Liver (tissue), 8 donors: ENCODE measurements at regions not wholly inside any gene's neighbourhood (a gene's known extent, or its start where the extent isn't known, plus 50 kb on each side); places are given as distances from the start of the nearest gene placed in this dataset.

ENCODE experiments used
- DNase-seq: peaks from one replicate; pipeline ENCODE4 v3.0.0-alpha.2; 2017; ENCODE audit warnings: low spot score
- H3K27ac ChIP-seq, 2 donors: one replicate each; pipeline ENCODE4 v1.7.0; 2013; ENCODE audit warnings: inconsistent platforms in 2 of 2, low read length in 2 of 2, control low read depth in 1 of 2, low read depth in 1 of 2, mild to moderate bottlenecking in 1 of 2
- H3K27me3 ChIP-seq, 4 donors: one replicate each; pipeline versions ENCODE4 v1.6.1 to v1.7.0; 2013; ENCODE audit warnings: low read length in 3 of 4, inconsistent platforms in 1 of 4, mild to moderate bottlenecking in 1 of 4, moderate library complexity in 1 of 4; ENCODE audit not compliant: control insufficient read depth in 4 of 4, insufficient read depth in 4 of 4
- H3K36me3 ChIP-seq, 4 donors: one replicate each; pipeline versions ENCODE4 v1.6.1 to v1.7.0; 2013; ENCODE audit warnings: low read length in 3 of 4, mild to moderate bottlenecking in 3 of 4, low read depth in 1 of 4, moderate library complexity in 1 of 4; ENCODE audit not compliant: control insufficient read depth in 4 of 4, insufficient read depth in 3 of 4
- H3K4me1 ChIP-seq, 4 donors: one replicate each; pipeline versions ENCODE4 v1.6.1 to v1.7.0; 2013; ENCODE audit warnings: low read length in 3 of 4, mild to moderate bottlenecking in 3 of 4, moderate library complexity in 1 of 4; ENCODE audit not compliant: control insufficient read depth in 4 of 4, insufficient read depth in 4 of 4
- H3K4me3 ChIP-seq, 3 donors: one replicate each; pipeline versions ENCODE4 v1.6.1 to v1.7.0; 2013; ENCODE audit warnings: low read length in 3 of 3, control low read depth in 1 of 3, low read depth in 1 of 3, mild to moderate bottlenecking in 1 of 3
- H3K9ac ChIP-seq, 2 donors: one replicate each; pipeline ENCODE4 v1.7.0; 2013; ENCODE audit warnings: low read length in 2 of 2, mild to moderate bottlenecking in 2 of 2, moderate library complexity in 2 of 2, control low read depth in 1 of 2, low read depth in 1 of 2
- H3K9me3 ChIP-seq, 4 donors: one replicate each; pipeline versions ENCODE4 v1.6.1 to v1.7.0; 2013; ENCODE audit warnings: low read length in 3 of 4; ENCODE audit not compliant: control insufficient read depth in 4 of 4
- EGR1 ChIP-seq, 2 donors: IDR thresholded peaks; 2 replicates each; pipeline ENCODE4 v1.6.1; 2016 to 2018; ENCODE audit warnings: antibody characterized with exemption in 2 of 2, low read depth in 2 of 2
- FOXA1 ChIP-seq: IDR thresholded peaks from 2 replicates; pipeline ENCODE4 v1.6.1; 2016; ENCODE audit warnings: antibody characterized with exemption
- FOXA2 ChIP-seq: IDR thresholded peaks from 2 replicates; pipeline ENCODE4 v1.6.1; 2016; ENCODE audit warnings: antibody characterized with exemption
- GABPA ChIP-seq, 2 donors: IDR thresholded peaks in 1 of 2; conservative IDR thresholded peaks in 1 of 2; 2 replicates each; pipeline ENCODE4 v1.6.1; 2016; ENCODE audit warnings: antibody characterized with exemption in 2 of 2, mild to moderate bottlenecking in 1 of 2, moderate library complexity in 1 of 2
- HNF4A ChIP-seq, 2 donors: conservative IDR thresholded peaks; 2 replicates each; pipeline ENCODE4 v1.6.1; 2016; ENCODE audit warnings: antibody characterized with exemption in 2 of 2, mild to moderate bottlenecking in 2 of 2
- HNF4G ChIP-seq: IDR thresholded peaks from 2 replicates; pipeline ENCODE4 v1.6.1; 2016; ENCODE audit warnings: antibody characterized with exemption
- JUND ChIP-seq, 2 donors: IDR thresholded peaks; 2 replicates each; pipeline ENCODE4 v1.6.1; 2016; ENCODE audit warnings: antibody characterized with exemption in 2 of 2
- NR2F2 ChIP-seq: IDR thresholded peaks from 2 replicates; pipeline ENCODE4 v1.6.1; 2016; ENCODE audit warnings: antibody characterized with exemption
- RAD21 ChIP-seq, 2 donors: IDR thresholded peaks; 2 replicates each; pipeline ENCODE4 v1.6.1; 2016; ENCODE audit warnings: antibody characterized with exemption in 2 of 2, mild to moderate bottlenecking in 2 of 2
- RXRA ChIP-seq, 2 donors: IDR thresholded peaks; 2 replicates each; pipeline ENCODE4 v1.6.1; 2017 to 2018; ENCODE audit warnings: antibody characterized with exemption in 2 of 2, mild to moderate bottlenecking in 1 of 2
- TAF1 ChIP-seq: conservative IDR thresholded peaks from 2 replicates; pipeline ENCODE4 v1.6.1; 2016; ENCODE audit warnings: antibody characterized with exemption, mild to moderate bottlenecking
- YY1 ChIP-seq: IDR thresholded peaks from 2 replicates; pipeline ENCODE4 v1.6.1; 2016; ENCODE audit warnings: antibody characterized with exemption, mild to moderate bottlenecking
- WGBS: extraction: QIAGEN DNeasy Blood & Tissue Kit; methylation state at CpG from one replicate; pipeline ENCODE4 v1.1.7; 2013; 5-methylcytosine and 5-hydroxymethylcytosine counted together
- TF ChIP-seq, protein P1 (sequence below): IDR thresholded peaks from 2 replicates; pipeline ENCODE4 v1.6.1; 2016; ENCODE audit warnings: antibody characterized with exemption, mild to moderate bottlenecking
- TF ChIP-seq, protein P2 (sequence below): IDR thresholded peaks from 2 replicates; pipeline ENCODE4 v1.6.1; 2016; ENCODE audit warnings: antibody characterized with exemption
- TF ChIP-seq, protein P3 (sequence below): fragments of 150-350 bp; IDR thresholded peaks from 2 replicates; pipeline ENCODE4 v1.5.1; 2017; ENCODE audit warnings: improper control_type of control experiment, low read depth, low read length; ENCODE audit not compliant: missing input control
- donor health status: healthy.
- donor health status: healthy.
- donor health status: healthy.
- donor health status: healthy.
- donor health status: healthy.

DNA sequence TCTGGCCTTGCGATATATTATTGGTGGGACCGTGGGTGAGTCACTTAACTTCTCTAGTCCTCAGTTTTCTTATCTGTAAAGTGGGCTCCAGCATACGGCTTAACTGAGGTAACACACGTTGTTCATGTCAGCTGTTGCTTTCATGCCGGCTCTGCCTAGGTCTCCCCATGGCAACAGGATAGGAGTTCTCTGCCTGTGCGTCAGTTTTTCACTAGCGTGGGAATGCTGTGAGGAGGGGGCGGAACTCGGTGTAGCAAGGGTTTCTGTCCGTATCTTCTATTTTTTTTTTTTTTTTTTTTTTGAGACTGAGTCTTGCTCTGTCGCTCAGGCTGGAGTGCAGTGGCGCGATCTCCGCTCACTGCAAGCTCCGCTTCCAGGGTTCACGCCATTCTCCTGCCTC, 758.5 kb upstream of the RBFOX1 start:
- no peaks in the 10 kb centered on the region for H3K9me3 ChIP-seq
- H3K36me3 ChIP-seq, result no peaks in the 10 kb centered on the region
- WGBS, result 87% methylated on average over 16 of the region's 16 CpGs
- no peak for DNase-seq
- no peak for TF ChIP-seq JUND (IDR thresholded peaks at IDR 0.05)
- no peak for TF ChIP-seq RXRA (IDR thresholded peaks at IDR 0.05)
- TF ChIP-seq TAF1, result no peak
- no peak for TF ChIP-seq HNF4A (conservative IDR thresholded peaks at IDR 0.05)
- TF ChIP-seq, protein P1, sequence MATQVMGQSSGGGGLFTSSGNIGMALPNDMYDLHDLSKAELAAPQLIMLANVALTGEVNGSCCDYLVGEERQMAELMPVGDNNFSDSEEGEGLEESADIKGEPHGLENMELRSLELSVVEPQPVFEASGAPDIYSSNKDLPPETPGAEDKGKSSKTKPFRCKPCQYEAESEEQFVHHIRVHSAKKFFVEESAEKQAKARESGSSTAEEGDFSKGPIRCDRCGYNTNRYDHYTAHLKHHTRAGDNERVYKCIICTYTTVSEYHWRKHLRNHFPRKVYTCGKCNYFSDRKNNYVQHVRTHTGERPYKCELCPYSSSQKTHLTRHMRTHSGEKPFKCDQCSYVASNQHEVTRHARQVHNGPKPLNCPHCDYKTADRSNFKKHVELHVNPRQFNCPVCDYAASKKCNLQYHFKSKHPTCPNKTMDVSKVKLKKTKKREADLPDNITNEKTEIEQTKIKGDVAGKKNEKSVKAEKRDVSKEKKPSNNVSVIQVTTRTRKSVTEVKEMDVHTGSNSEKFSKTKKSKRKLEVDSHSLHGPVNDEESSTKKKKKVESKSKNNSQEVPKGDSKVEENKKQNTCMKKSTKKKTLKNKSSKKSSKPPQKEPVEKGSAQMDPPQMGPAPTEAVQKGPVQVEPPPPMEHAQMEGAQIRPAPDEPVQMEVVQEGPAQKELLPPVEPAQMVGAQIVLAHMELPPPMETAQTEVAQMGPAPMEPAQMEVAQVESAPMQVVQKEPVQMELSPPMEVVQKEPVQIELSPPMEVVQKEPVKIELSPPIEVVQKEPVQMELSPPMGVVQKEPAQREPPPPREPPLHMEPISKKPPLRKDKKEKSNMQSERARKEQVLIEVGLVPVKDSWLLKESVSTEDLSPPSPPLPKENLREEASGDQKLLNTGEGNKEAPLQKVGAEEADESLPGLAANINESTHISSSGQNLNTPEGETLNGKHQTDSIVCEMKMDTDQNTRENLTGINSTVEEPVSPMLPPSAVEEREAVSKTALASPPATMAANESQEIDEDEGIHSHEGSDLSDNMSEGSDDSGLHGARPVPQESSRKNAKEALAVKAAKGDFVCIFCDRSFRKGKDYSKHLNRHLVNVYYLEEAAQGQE, result no peak
- TF ChIP-seq FOXA1, result no peak
- TF ChIP-seq GABPA (IDR thresholded peaks at IDR 0.05 in 1 of 2, conservative IDR thresholded peaks at IDR 0.05 in 1 of 2), result no peak
- TF ChIP-seq EGR1 (IDR thresholded peaks at IDR 0.05; ENCODE audit: low read depth in 2 of 2), result no peak
- no peak for TF ChIP-seq NR2F2
- H3K4me3 ChIP-seq, result no peak overlapping the region
- H3K27ac ChIP-seq, result no peak overlapping the region
- H3K27me3 ChIP-seq, result peaks cover 0 to 4% (median 0%) of the 10 kb centered on the region in 4 donors
- no peak overlapping the region for H3K9ac ChIP-seq
- no peaks in the 10 kb centered on the region for H3K4me1 ChIP-seq

DNA sequence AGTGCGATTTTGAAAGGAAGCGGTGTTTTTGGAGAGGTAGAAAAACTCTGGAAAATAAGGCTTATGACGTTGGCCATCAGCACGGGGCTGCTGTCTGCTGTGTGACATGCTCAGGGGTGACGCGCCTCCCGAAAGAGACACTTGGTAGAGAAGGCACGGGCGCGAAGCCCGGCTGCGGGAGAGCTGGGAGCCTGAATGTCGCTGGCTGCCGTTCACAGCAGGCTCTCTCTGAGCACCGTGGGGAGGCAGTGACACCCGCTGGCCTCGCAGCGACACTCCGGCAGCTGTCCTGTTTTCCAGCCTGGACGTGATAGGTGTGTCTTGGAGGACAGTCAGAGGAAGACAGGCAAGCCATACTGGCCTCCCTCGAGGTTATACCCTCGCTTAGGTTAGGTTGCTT, 759.1 kb upstream of the RBFOX1 start:
- H3K27me3 ChIP-seq, result peaks cover 0 to 4% (median 0%) of the 10 kb centered on the region in 4 donors
- no peaks in the 10 kb centered on the region for H3K4me1 ChIP-seq
- H3K27ac ChIP-seq, result no peak overlapping the region
- no peak overlapping the region for H3K4me3 ChIP-seq
- 16% methylated on average over 22 of the region's 22 CpGs for WGBS
- no peaks in the 10 kb centered on the region for H3K9me3 ChIP-seq
- no peaks in the 10 kb centered on the region for H3K36me3 ChIP-seq
- no peak overlapping the region for H3K9ac ChIP-seq
- DNase-seq, result no peak
- no peak for TF ChIP-seq HNF4A (conservative IDR thresholded peaks at IDR 0.05)
- TF ChIP-seq FOXA1, result no peak
- TF ChIP-seq, protein P2, sequence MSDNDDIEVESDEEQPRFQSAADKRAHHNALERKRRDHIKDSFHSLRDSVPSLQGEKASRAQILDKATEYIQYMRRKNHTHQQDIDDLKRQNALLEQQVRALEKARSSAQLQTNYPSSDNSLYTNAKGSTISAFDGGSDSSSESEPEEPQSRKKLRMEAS, result no peak
- TF ChIP-seq, protein P3, sequence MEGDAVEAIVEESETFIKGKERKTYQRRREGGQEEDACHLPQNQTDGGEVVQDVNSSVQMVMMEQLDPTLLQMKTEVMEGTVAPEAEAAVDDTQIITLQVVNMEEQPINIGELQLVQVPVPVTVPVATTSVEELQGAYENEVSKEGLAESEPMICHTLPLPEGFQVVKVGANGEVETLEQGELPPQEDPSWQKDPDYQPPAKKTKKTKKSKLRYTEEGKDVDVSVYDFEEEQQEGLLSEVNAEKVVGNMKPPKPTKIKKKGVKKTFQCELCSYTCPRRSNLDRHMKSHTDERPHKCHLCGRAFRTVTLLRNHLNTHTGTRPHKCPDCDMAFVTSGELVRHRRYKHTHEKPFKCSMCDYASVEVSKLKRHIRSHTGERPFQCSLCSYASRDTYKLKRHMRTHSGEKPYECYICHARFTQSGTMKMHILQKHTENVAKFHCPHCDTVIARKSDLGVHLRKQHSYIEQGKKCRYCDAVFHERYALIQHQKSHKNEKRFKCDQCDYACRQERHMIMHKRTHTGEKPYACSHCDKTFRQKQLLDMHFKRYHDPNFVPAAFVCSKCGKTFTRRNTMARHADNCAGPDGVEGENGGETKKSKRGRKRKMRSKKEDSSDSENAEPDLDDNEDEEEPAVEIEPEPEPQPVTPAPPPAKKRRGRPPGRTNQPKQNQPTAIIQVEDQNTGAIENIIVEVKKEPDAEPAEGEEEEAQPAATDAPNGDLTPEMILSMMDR, result no peak
- no peak for TF ChIP-seq TAF1
- TF ChIP-seq HNF4G, result no peak
- no peak for TF ChIP-seq RXRA (IDR thresholded peaks at IDR 0.05)
- no peak for TF ChIP-seq NR2F2
- TF ChIP-seq, protein P1, result no peak
- TF ChIP-seq FOXA2, result no peak
- no peak for TF ChIP-seq YY1
- no peak for TF ChIP-seq RAD21 (IDR thresholded peaks at IDR 0.05)
